ENCODE measurements at regions not wholly inside any gene's neighbourhood (a gene's known extent, or its start where the extent isn't known, plus 50 kb on each side); places are given as distances from the start of the nearest gene placed in this dataset.
"Not testable (repeated sequence)": the region's sequence is repeated elsewhere in the genome, so short reads cannot be mapped to it uniquely, and the experiment has no call there.

DNA sequence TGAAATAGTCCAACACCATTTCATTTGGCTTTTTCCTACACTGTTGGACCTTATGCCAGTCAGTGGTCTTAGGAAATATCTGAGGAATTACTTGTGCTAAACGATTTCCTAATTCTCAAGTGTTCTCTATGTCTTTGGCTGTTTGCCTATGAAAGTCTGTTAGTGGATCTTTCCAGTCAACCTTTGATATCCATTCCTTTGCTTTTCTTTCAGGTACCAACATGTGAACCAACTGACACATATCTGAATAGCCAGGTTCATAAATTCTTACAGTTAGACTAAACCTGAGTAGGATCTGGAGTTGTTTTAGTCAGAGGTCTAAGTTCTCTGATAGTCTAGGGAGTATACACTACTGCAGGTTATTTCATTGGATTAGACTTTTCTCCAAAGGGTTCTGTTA, 343.5 kb upstream of the LRRC3B start:
- Histone ChIP-seq H3K36me3 (ENCODE audit: insufficient read depth, low read length) (no peaks in the 10 kb centered on the region), H3K27me3 (ENCODE audit: control insufficient read depth in 1 of 2, insufficient read depth in 2 of 2, low read length in 2 of 2) (no peaks in the 10 kb centered on the region), H3K9me3 (ENCODE audit: low read length) (no peaks in the 10 kb centered on the region), H3K4me1 (ENCODE audit: insufficient read depth, low read length) (no peaks in the 10 kb centered on the region), H3K4me3 (ENCODE audit: low read depth in 1 of 2, low read length in 2 of 2) (no peak overlapping the region), H3K27ac (ENCODE audit: low read depth, low read length) (no peak overlapping the region), H3K9ac (ENCODE audit: low read length) (no peak overlapping the region)

DNA sequence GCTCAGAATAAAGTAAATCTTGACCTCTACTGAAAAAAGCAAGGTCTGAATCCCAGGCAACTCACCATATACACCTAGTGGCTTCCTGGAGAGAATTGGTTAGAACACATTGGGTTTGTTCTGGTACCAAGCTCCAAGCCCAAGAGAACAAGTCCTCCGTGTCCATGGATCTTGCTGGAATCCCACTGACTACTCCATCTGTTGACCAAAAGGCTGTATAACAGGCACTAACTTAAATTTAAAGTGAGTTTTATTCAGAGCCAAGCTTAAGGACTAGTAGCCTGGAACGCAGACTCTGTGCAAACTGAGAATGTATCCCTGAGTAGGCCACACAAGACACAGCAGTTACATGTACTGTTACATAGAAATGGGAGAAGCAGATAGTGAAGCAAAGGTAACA, 342.1 kb upstream of the LRRC3B start:
- H3K27ac ChIP-seq (ENCODE audit: low read depth, low read length) = no peak overlapping the region
- H3K9me3 ChIP-seq (ENCODE audit: low read length) = peaks cover 5% of the 10 kb centered on the region
- H3K4me3 ChIP-seq (ENCODE audit: low read depth in 1 of 2, low read length in 2 of 2) = no peak overlapping the region
- no peaks in the 10 kb centered on the region for H3K27me3 ChIP-seq (ENCODE audit: control insufficient read depth in 1 of 2, insufficient read depth in 2 of 2, low read length in 2 of 2)
- no peak overlapping the region for H3K9ac ChIP-seq (ENCODE audit: low read length)
- H3K36me3 ChIP-seq (ENCODE audit: insufficient read depth, low read length) = no peaks in the 10 kb centered on the region
- H3K4me1 ChIP-seq (ENCODE audit: insufficient read depth, low read length) = no peaks in the 10 kb centered on the region

- no peak overlapping the region for H3K4me3 ChIP-seq (ENCODE audit: low read depth in 1 of 2, low read length in 2 of 2)
- no peak overlapping the region for H3K27ac ChIP-seq (ENCODE audit: low read depth, low read length)
- H3K36me3 ChIP-seq (ENCODE audit: insufficient read depth, low read length) = no peaks in the 10 kb centered on the region
- no peaks in the 10 kb centered on the region for H3K4me1 ChIP-seq (ENCODE audit: insufficient read depth, low read length)
- H3K9ac ChIP-seq (ENCODE audit: low read length) = no peak overlapping the region
- peaks cover 5% of the 10 kb centered on the region for H3K9me3 ChIP-seq (ENCODE audit: low read length)
- H3K27me3 ChIP-seq (ENCODE audit: control insufficient read depth in 1 of 2, insufficient read depth in 2 of 2, low read length in 2 of 2) = no peaks in the 10 kb centered on the region
These were observed 341.1 kb upstream of the LRRC3B start for GRCh38 chr3:26281284-26281985.

- not testable (repeated sequence) for H3K27me3 ChIP-seq (ENCODE audit: control insufficient read depth in 1 of 2, insufficient read depth in 2 of 2, low read length in 2 of 2); H3K9ac ChIP-seq (ENCODE audit: low read length); H3K27ac ChIP-seq (ENCODE audit: low read depth, low read length); H3K36me3 ChIP-seq (ENCODE audit: insufficient read depth, low read length); H3K4me1 ChIP-seq (ENCODE audit: insufficient read depth, low read length); H3K9me3 ChIP-seq (ENCODE audit: low read length)
- H3K4me3 ChIP-seq (ENCODE audit: low read depth in 1 of 2, low read length in 2 of 2) = peak overlapping the region in 1 of 2 donors; percentile 32
These were observed 338.1 kb upstream of the LRRC3B start for GRCh38 chr3:26284503-26284902.

DNA sequence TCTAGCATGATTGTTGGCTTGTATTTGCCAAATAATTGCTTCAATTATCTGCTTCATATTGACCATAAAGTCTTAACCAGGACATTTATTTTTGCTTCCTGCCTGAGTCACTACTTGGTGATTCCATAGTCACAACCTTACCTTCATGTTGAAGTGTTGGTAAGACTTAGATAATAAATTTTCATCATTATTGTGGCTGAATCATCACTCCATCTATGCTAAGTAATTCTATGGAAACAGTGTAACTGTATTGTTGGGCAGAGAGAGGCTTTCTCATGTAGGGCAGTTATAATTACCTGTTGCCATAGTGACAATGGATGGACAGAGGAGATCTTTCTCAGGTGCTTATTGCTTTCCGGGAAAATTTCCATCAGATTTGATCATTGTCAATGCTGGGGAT, 330.7 kb upstream of the LRRC3B start:
- H3K27ac ChIP-seq (ENCODE audit: low read depth, low read length) = no peak overlapping the region
- H3K4me3 ChIP-seq (ENCODE audit: low read depth in 1 of 2, low read length in 2 of 2) = no peak overlapping the region
- no peaks in the 10 kb centered on the region for H3K9me3 ChIP-seq (ENCODE audit: low read length)
- H3K4me1 ChIP-seq (ENCODE audit: insufficient read depth, low read length) = no peaks in the 10 kb centered on the region
- no peak overlapping the region for H3K9ac ChIP-seq (ENCODE audit: low read length)
- no peaks in the 10 kb centered on the region for H3K36me3 ChIP-seq (ENCODE audit: insufficient read depth, low read length)
- H3K27me3 ChIP-seq (ENCODE audit: control insufficient read depth in 1 of 2, insufficient read depth in 2 of 2, low read length in 2 of 2) = no peaks in the 10 kb centered on the region

GRCh38 chr3:26292780-26293179, 329.8 kb upstream of the LRRC3B start:
- Histone ChIP-seq H3K4me1 (ENCODE audit: insufficient read depth, low read length) (no peaks in the 10 kb centered on the region), H3K27ac (ENCODE audit: low read depth, low read length) (no peak overlapping the region), H3K36me3 (ENCODE audit: insufficient read depth, low read length) (no peaks in the 10 kb centered on the region), H3K4me3 (ENCODE audit: low read depth in 1 of 2, low read length in 2 of 2) (no peak overlapping the region), H3K9ac (ENCODE audit: low read length) (no peak overlapping the region), H3K27me3 (ENCODE audit: control insufficient read depth in 1 of 2, insufficient read depth in 2 of 2, low read length in 2 of 2) (no peaks in the 10 kb centered on the region), H3K9me3 (ENCODE audit: low read length) (no peaks in the 10 kb centered on the region)

- Histone ChIP-seq H3K27ac (ENCODE audit: low read depth, low read length) (no peak overlapping the region), H3K4me1 (ENCODE audit: insufficient read depth, low read length) (no peaks in the 10 kb centered on the region), H3K27me3 (ENCODE audit: control insufficient read depth in 1 of 2, insufficient read depth in 2 of 2, low read length in 2 of 2) (no peaks in the 10 kb centered on the region), H3K36me3 (ENCODE audit: insufficient read depth, low read length) (no peaks in the 10 kb centered on the region), H3K9me3 (ENCODE audit: low read length) (no peaks in the 10 kb centered on the region), H3K4me3 (ENCODE audit: low read depth in 1 of 2, low read length in 2 of 2) (no peak overlapping the region), H3K9ac (ENCODE audit: low read length) (no peak overlapping the region)
These were observed 329.2 kb upstream of the LRRC3B start for GRCh38 chr3:26293329-26293844.

- Histone ChIP-seq H3K27ac (ENCODE audit: low read depth, low read length) (no peak overlapping the region), H3K9ac (ENCODE audit: low read length) (no peak overlapping the region), H3K36me3 (ENCODE audit: insufficient read depth, low read length) (no peaks in the 10 kb centered on the region), H3K27me3 (ENCODE audit: control insufficient read depth in 1 of 2, insufficient read depth in 2 of 2, low read length in 2 of 2) (no peaks in the 10 kb centered on the region), H3K4me1 (ENCODE audit: insufficient read depth, low read length) (no peaks in the 10 kb centered on the region), H3K9me3 (ENCODE audit: low read length) (no peaks in the 10 kb centered on the region), H3K4me3 (ENCODE audit: low read depth in 1 of 2, low read length in 2 of 2) (no peak overlapping the region)
These were observed 315.4 kb upstream of the LRRC3B start for GRCh38 chr3:26307192-26307591.

GRCh38 chr3:26307787-26308186, 314.8 kb upstream of the LRRC3B start:
- H3K9me3 ChIP-seq (ENCODE audit: low read length) = no peaks in the 10 kb centered on the region
- no peak overlapping the region for H3K27ac ChIP-seq (ENCODE audit: low read depth, low read length)

DNA sequence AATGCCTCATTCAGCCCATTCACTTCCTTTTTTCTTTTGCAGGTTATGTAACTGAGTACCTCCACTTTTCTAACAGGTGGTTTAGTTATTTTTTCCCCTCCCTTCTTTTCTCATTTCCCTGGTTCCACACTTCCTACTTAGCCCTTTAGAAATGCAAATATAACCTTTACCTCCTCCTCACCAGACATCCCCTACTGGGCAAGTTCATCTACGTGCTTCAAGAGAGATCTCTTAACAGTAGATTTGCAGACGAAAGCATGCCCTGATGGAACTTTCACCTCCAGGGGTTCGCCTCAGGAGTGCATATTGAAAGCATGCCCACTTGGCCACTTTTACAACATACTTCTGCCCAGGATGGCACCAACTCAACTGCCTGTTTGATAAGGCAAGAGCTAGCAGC, 314.1 kb upstream of the LRRC3B start:
- Histone ChIP-seq H3K9ac (ENCODE audit: low read length) (no peak overlapping the region), H3K4me3 (ENCODE audit: low read depth in 1 of 2, low read length in 2 of 2) (no peak overlapping the region), H3K27ac (ENCODE audit: low read depth, low read length) (no peak overlapping the region), H3K27me3 (ENCODE audit: control insufficient read depth in 1 of 2, insufficient read depth in 2 of 2, low read length in 2 of 2) (no peaks in the 10 kb centered on the region), H3K36me3 (ENCODE audit: insufficient read depth, low read length) (no peaks in the 10 kb centered on the region), H3K9me3 (ENCODE audit: low read length) (no peaks in the 10 kb centered on the region), H3K4me1 (ENCODE audit: insufficient read depth, low read length) (no peaks in the 10 kb centered on the region)

More at GRCh38 chr3:26307787-26308186, 314.8 kb upstream of the LRRC3B start:
- no peaks in the 10 kb centered on the region for H3K36me3 ChIP-seq (ENCODE audit: insufficient read depth, low read length)
- no peaks in the 10 kb centered on the region for H3K4me1 ChIP-seq (ENCODE audit: insufficient read depth, low read length)
- no peak overlapping the region for H3K4me3 ChIP-seq (ENCODE audit: low read depth in 1 of 2, low read length in 2 of 2)
- no peak overlapping the region for H3K9ac ChIP-seq (ENCODE audit: low read length)
- H3K27me3 ChIP-seq (ENCODE audit: control insufficient read depth in 1 of 2, insufficient read depth in 2 of 2, low read length in 2 of 2) = no peaks in the 10 kb centered on the region

DNA sequence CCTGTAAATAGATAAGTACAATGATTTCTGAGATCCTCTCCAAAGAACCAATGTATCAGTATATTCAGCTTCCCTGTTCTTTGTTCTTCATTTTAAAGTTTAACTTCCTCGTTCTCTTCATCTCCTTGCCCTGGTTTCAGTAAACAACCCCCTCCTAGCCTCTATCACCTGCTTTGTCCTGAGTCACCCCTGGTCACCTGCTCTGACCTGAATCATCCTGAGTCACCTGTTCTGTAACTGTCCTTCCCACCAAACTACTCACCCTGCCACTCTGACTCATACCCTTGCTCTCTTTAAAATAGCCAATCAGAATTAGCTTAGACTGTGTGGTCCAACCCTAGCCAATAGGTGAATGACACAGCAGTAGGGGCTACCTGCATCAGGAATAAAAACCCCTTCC, 313.0 kb upstream of the LRRC3B start:
- not testable (repeated sequence) for H3K9me3 ChIP-seq (ENCODE audit: low read length); H3K9ac ChIP-seq (ENCODE audit: low read length); H3K27me3 ChIP-seq (ENCODE audit: control insufficient read depth in 1 of 2, insufficient read depth in 2 of 2, low read length in 2 of 2); H3K27ac ChIP-seq (ENCODE audit: low read depth, low read length); H3K36me3 ChIP-seq (ENCODE audit: insufficient read depth, low read length); H3K4me3 ChIP-seq (ENCODE audit: low read depth in 1 of 2, low read length in 2 of 2); H3K4me1 ChIP-seq (ENCODE audit: insufficient read depth, low read length)

- no peaks in the 10 kb centered on the region for H3K4me1 ChIP-seq (ENCODE audit: insufficient read depth, low read length)
- no peaks in the 10 kb centered on the region for H3K9me3 ChIP-seq (ENCODE audit: low read length)
- no peaks in the 10 kb centered on the region for H3K27me3 ChIP-seq (ENCODE audit: control insufficient read depth in 1 of 2, insufficient read depth in 2 of 2, low read length in 2 of 2)
- no peak overlapping the region for H3K27ac ChIP-seq (ENCODE audit: low read depth, low read length)
- no peaks in the 10 kb centered on the region for H3K36me3 ChIP-seq (ENCODE audit: insufficient read depth, low read length)
- H3K4me3 ChIP-seq (ENCODE audit: low read depth in 1 of 2, low read length in 2 of 2) = no peak overlapping the region
- H3K9ac ChIP-seq (ENCODE audit: low read length) = no peak overlapping the region
These were observed 309.8 kb upstream of the LRRC3B start for GRCh38 chr3:26312816-26313215.
